Astrocyte (in vitro differentiated cells and primary cell): ENCODE measurements at regions not wholly inside any gene's neighbourhood (a gene's known extent, or its start where the extent isn't known, plus 50 kb on each side); places are given as distances from the start of the nearest gene placed in this dataset.

ENCODE experiments used
- DNase-seq: peaks from one replicate; pipeline ENCODE4 v3.0.0-alpha.2; 2010; ENCODE audit warnings: low read depth
- FAIRE-seq: peaks from 2 replicates; lab custom pipeline; 2011; peaks lifted over from hg19 to GRCh38; lab: Jason Lieb, UNC
- H2AFZ ChIP-seq: 2 replicates; pipeline ENCODE4 v1.6.0; 2012; ENCODE audit warnings: low read depth, low read length, inconsistent platforms
- H3K27ac ChIP-seq: 2 replicates; pipeline ENCODE4 v1.5.1; 2011; ENCODE audit warnings: low read depth, low read length, inconsistent platforms
- H3K27me3 ChIP-seq: 2 replicates; pipeline ENCODE4 v1.6.0; 2011; ENCODE audit warnings: low read length, inconsistent platforms; ENCODE audit not compliant: insufficient read depth
- H3K36me3 ChIP-seq: 2 replicates; pipeline ENCODE4 v1.5.1; 2011; ENCODE audit warnings: low read length, inconsistent platforms; ENCODE audit not compliant: insufficient read depth
- H3K4me1 ChIP-seq: 2 replicates; pipeline ENCODE4 v1.5.1; 2011; ENCODE audit warnings: low read length, inconsistent platforms; ENCODE audit not compliant: insufficient read depth
- H3K4me2 ChIP-seq: 2 replicates; pipeline ENCODE4 v1.6.0; 2012; ENCODE audit warnings: low read length, inconsistent platforms
- H3K4me3 ChIP-seq: 2 replicates; pipeline ENCODE4 v1.5.1; 2011; ENCODE audit warnings: low read depth, mild to moderate bottlenecking, low read length, inconsistent platforms; ENCODE audit not compliant: insufficient read depth
- H3K79me2 ChIP-seq: 2 replicates; pipeline ENCODE4 v1.6.0; 2012; ENCODE audit warnings: mild to moderate bottlenecking, low read length, inconsistent platforms; ENCODE audit not compliant: insufficient read depth
- H3K9ac ChIP-seq: 2 replicates; pipeline ENCODE4 v1.6.0; 2012; ENCODE audit warnings: mild to moderate bottlenecking, low read length, inconsistent platforms
- H3K9me3 ChIP-seq: 2 replicates; pipeline ENCODE4 v1.5.1; 2012; ENCODE audit warnings: low read depth, mild to moderate bottlenecking, low read length, inconsistent platforms; ENCODE audit not compliant: insufficient read depth
- H4K20me1 ChIP-seq: 2 replicates; pipeline ENCODE4 v1.6.0; 2012; ENCODE audit warnings: low read length, inconsistent platforms; ENCODE audit not compliant: insufficient read depth
- H3K27ac Mint-ChIP-seq: one replicate; pipeline ENCODE4 v1.8.0; 2021; ENCODE audit warnings: mild to moderate bottlenecking, mixed read lengths; ENCODE audit not compliant: unreplicated experiment
- H3K27me3 Mint-ChIP-seq: one replicate; pipeline ENCODE4 v1.8.0; 2021; ENCODE audit warnings: low read depth, mixed read lengths; ENCODE audit not compliant: unreplicated experiment
- H3K36me3 Mint-ChIP-seq: one replicate; pipeline ENCODE4 v1.8.0; 2021; ENCODE audit warnings: low read depth, mixed read lengths; ENCODE audit not compliant: unreplicated experiment
- H3K4me1 Mint-ChIP-seq: one replicate; pipeline ENCODE4 v1.8.0; 2021; ENCODE audit warnings: low read depth, mixed read lengths; ENCODE audit not compliant: unreplicated experiment
- H3K4me3 Mint-ChIP-seq: one replicate; pipeline ENCODE4 v1.8.0; 2021; ENCODE audit warnings: mild to moderate bottlenecking, moderate library complexity, mixed read lengths; ENCODE audit not compliant: unreplicated experiment
- H3K9me3 Mint-ChIP-seq: one replicate; pipeline ENCODE4 v1.8.0; 2021; ENCODE audit warnings: mild to moderate bottlenecking, mixed read lengths; ENCODE audit not compliant: unreplicated experiment
- EZH2 ChIP-seq: IDR thresholded peaks from 2 replicates; pipeline ENCODE4 v1.6.1; 2012; ENCODE audit warnings: mild to moderate bottlenecking, low read length, inconsistent platforms; ENCODE audit not compliant: insufficient read depth
- TF ChIP-seq, protein P1 (sequence below): IDR thresholded peaks from 2 replicates; pipeline ENCODE4 v1.5.1; 2011; ENCODE audit warnings: low read depth, mild to moderate bottlenecking, inconsistent platforms, low read length, moderate library complexity; ENCODE audit not compliant: insufficient read depth

DNA sequence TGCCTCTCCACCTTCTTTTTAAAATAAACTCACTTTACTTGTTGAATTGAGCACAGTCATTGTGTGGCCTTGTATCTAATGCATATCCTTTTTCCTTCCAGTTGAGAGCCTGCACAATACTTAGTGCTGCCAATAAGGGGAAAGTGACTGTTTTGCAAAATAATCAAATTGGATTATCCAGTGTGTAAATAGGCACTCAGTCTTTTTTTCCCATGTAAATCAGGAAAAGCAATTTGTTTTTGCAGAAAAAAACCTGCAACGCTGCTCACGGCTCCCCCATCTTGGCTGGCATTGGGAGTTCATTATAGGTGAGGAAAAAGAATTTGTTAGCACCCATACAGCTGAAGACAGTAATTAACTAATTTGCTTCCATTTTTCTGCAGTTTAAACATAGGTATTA, 299.9 kb downstream of the CSNK1G3 start:
- Histone ChIP-seq H3K4me2 (no peak overlapping the region), H3K79me2 (no peaks in the 10 kb centered on the region), H2AFZ (no peak overlapping the region), H3K9me3 (no peaks in the 10 kb centered on the region), H3K4me1 (peaks cover 14% of the 10 kb centered on the region), H3K27ac (no peak overlapping the region), H3K4me3 (no peak overlapping the region), H3K36me3 (no peaks in the 10 kb centered on the region), H3K9ac (no peak overlapping the region), H3K27me3 (no peaks in the 10 kb centered on the region), H4K20me1 (no peaks in the 10 kb centered on the region)
- DNase-seq: no peak
- no peak for TF ChIP-seq EZH2
- TF ChIP-seq, protein P1, sequence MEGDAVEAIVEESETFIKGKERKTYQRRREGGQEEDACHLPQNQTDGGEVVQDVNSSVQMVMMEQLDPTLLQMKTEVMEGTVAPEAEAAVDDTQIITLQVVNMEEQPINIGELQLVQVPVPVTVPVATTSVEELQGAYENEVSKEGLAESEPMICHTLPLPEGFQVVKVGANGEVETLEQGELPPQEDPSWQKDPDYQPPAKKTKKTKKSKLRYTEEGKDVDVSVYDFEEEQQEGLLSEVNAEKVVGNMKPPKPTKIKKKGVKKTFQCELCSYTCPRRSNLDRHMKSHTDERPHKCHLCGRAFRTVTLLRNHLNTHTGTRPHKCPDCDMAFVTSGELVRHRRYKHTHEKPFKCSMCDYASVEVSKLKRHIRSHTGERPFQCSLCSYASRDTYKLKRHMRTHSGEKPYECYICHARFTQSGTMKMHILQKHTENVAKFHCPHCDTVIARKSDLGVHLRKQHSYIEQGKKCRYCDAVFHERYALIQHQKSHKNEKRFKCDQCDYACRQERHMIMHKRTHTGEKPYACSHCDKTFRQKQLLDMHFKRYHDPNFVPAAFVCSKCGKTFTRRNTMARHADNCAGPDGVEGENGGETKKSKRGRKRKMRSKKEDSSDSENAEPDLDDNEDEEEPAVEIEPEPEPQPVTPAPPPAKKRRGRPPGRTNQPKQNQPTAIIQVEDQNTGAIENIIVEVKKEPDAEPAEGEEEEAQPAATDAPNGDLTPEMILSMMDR: no peak
- Mint-ChIP-seq H3K27me3 (no peaks in the 10 kb centered on the region), H3K4me1 (peaks cover 49% of the 10 kb centered on the region), H3K4me3 (no peak overlapping the region), H3K27ac (no peak overlapping the region), H3K9me3 (no peaks in the 10 kb centered on the region), H3K36me3 (no peaks in the 10 kb centered on the region)
- no peak for FAIRE-seq

DNA sequence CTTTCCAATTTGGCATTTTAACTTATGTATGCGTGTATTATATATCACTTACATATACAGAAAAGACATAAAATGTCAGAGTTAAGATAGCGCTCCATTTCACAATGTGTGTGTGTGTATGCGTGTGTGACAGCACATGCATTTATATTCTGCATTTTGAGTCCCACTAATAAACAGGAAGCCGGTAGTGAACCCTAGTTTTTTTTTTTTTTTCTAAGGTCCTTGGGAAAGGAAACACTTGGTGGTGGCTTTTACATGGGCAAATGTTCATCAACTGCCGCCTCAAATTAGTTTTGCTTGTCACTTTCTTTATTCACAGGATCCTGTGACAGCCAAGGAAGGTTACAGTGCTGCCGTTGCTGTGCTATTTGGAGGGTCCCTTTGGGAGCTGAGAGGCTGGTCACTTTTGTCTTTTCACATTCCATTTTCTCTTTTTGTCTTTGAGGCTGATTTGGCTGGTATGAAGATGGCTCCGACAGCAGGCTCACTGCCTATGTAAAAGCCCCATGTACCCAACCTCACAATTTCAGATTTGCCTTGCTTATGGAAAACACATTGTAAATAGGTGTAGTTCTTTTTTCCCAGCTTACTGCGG, 298.9 kb downstream of the CSNK1G3 start:
- H3K4me1 ChIP-seq: peaks cover 14% of the 10 kb centered on the region
- H3K79me2 ChIP-seq: no peaks in the 10 kb centered on the region
- Mint-ChIP-seq H3K4me3 (no peak overlapping the region), H3K9me3 (no peaks in the 10 kb centered on the region), H3K36me3 (no peaks in the 10 kb centered on the region), H3K27me3 (no peaks in the 10 kb centered on the region), H3K27ac (no peak overlapping the region), H3K4me1 (peaks cover 54% of the 10 kb centered on the region)
- H4K20me1 ChIP-seq: no peaks in the 10 kb centered on the region
- H3K4me3 ChIP-seq: no peak overlapping the region
- no peak overlapping the region for H3K9ac ChIP-seq
- no peak for DNase-seq
- TF ChIP-seq EZH2: no peak
- TF ChIP-seq, protein P1: no peak
- no peaks in the 10 kb centered on the region for H3K9me3 ChIP-seq
- H3K27me3 ChIP-seq: no peaks in the 10 kb centered on the region
- no peak overlapping the region for H3K27ac ChIP-seq
- no peak overlapping the region for H2AFZ ChIP-seq
- no peaks in the 10 kb centered on the region for H3K36me3 ChIP-seq
- H3K4me2 ChIP-seq: no peak overlapping the region
- FAIRE-seq: no peak

DNA sequence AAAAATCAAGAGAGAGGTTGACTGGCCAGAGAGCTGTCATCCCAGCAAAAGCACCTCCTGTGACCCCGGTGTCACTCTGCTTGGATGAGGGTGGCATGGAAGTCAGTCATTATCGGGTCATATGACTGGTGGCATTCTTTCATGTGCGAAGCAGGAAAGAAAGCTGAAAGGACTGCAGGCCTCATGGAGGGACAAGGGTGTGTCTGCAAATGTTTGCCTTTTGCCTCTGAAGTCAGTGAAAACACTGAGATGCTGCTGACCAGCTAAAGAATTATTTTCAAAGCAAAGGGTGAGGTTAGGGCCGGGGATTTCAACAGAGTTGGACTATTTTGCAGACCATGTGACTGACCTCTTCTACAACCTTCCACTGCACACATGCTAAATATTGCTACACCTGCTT, 298.3 kb downstream of the CSNK1G3 start:
- FAIRE-seq: no peak
- no peak overlapping the region for H2AFZ ChIP-seq
- Mint-ChIP-seq H3K27ac (peak overlapping the region; percentile 34), H3K36me3 (no peaks in the 10 kb centered on the region), H3K4me1 (peaks cover 54% of the 10 kb centered on the region), H3K9me3 (no peaks in the 10 kb centered on the region), H3K4me3 (no peak overlapping the region), H3K27me3 (no peaks in the 10 kb centered on the region)
- H3K27me3 ChIP-seq: no peaks in the 10 kb centered on the region
- no peaks in the 10 kb centered on the region for H3K36me3 ChIP-seq
- H3K27ac ChIP-seq: no peak overlapping the region
- H3K4me1 ChIP-seq: peaks cover 14% of the 10 kb centered on the region
- no peak overlapping the region for H3K9ac ChIP-seq
- no peak overlapping the region for H3K4me2 ChIP-seq
- no peak for DNase-seq
- no peaks in the 10 kb centered on the region for H4K20me1 ChIP-seq
- TF ChIP-seq, protein P1: no peak
- H3K79me2 ChIP-seq: no peaks in the 10 kb centered on the region
- no peak overlapping the region for H3K4me3 ChIP-seq
- H3K9me3 ChIP-seq: no peaks in the 10 kb centered on the region
